Hematopoietic multipotent progenitor cell treated with erythropoietin and hydrocortisone succinate and interleukin-3 and kit ligand, for 4 days (in vitro differentiated cells): ENCODE measurements at regions not wholly inside any gene's neighbourhood (a gene's known extent, or its start where the extent isn't known, plus 50 kb on each side); places are given as distances from the start of the nearest gene placed in this dataset.

ENCODE experiments used
- DNase-seq: peaks from one replicate; pipeline ENCODE4 v3.0.0-alpha.2; 2015

- no peak for DNase-seq
Observed at GRCh38 chr5:73337586-73338255, 110.9 kb downstream of the FOXD1 start.

GRCh38 chr5:73336366-73336765 is 112.2 kb downstream of the FOXD1 start:
- no peak for DNase-seq

- DNase-seq, result no peak
Observed at GRCh38 chr5:73333944-73334703, 114.5 kb downstream of the FOXD1 start.

GRCh38 chr5:73330613-73331012 is 118.0 kb downstream of the FOXD1 start:
- no peak for DNase-seq

- no peak for DNase-seq
Observed at GRCh38 chr5:73328640-73329039, 119.9 kb downstream of the FOXD1 start.

- no peak for DNase-seq
Observed at GRCh38 chr5:73327908-73328455, 120.6 kb downstream of the FOXD1 start.

- DNase-seq, result no peak
Observed at GRCh38 chr5:73325546-73325945, 123.0 kb downstream of the FOXD1 start.

GRCh38 chr5:73323466-73323865 is 125.1 kb downstream of the FOXD1 start:
- no peak for DNase-seq

- DNase-seq, result no peak
Observed at GRCh38 chr5:73322437-73323076, 126.0 kb downstream of the FOXD1 start.

GRCh38 chr5:73321757-73322436 is 126.7 kb downstream of the FOXD1 start:
- no peak for DNase-seq

GRCh38 chr5:73319036-73319435 is 129.5 kb downstream of the FOXD1 start:
- DNase-seq, result no peak

- no peak for DNase-seq
Observed at GRCh38 chr5:73318308-73318719, 130.3 kb downstream of the FOXD1 start.

GRCh38 chr5:73317523-73317922 is 131.1 kb downstream of the FOXD1 start:
- DNase-seq, result no peak

GRCh38 chr5:73314395-73315257 is 134.0 kb downstream of the FOXD1 start:
- no peak for DNase-seq

GRCh38 chr5:73312872-73313510 is 135.6 kb downstream of the FOXD1 start:
- no peak for DNase-seq

- DNase-seq, result peak; percentile 81
Observed at GRCh38 chr5:73312146-73312871, 136.3 kb downstream of the FOXD1 start.

- no peak for DNase-seq
Observed at GRCh38 chr5:73311291-73312110, 137.1 kb downstream of the FOXD1 start.

- no peak for DNase-seq
Observed at GRCh38 chr5:73307645-73308355, 134.8 kb downstream of the TMEM174 start.

- DNase-seq, result no peak
Observed at GRCh38 chr5:73306741-73307275, 133.8 kb downstream of the TMEM174 start.
